ENCODE measurements at regions not wholly inside any gene's neighbourhood (a gene's known extent, or its start where the extent isn't known, plus 50 kb on each side); places are given as distances from the start of the nearest gene placed in this dataset.

- TF ChIP-seq CTCF (IDR thresholded peaks at IDR 0.05) = no peak
- no peak for TF ChIP-seq POLR2A (IDR thresholded peaks at IDR 0.05)
Observed at GRCh38 chr11:44494785-44495184, 70.7 kb upstream of the CD82 start.
